Inferior parietal cortex (tissue), 1 donor: ENCODE measurements at regions not wholly inside any gene's neighbourhood (a gene's known extent, or its start where the extent isn't known, plus 50 kb on each side); places are given as distances from the start of the nearest gene placed in this dataset.
A peak's percentile ranks its signal among the peaks of the same experiment; 100 is the strongest.

Experiments used
- DNase-seq: peaks from one replicate; pipeline ENCODE4 v3.0.0-alpha.2; 2016; ENCODE audit errors: extremely low spot score

DNA sequence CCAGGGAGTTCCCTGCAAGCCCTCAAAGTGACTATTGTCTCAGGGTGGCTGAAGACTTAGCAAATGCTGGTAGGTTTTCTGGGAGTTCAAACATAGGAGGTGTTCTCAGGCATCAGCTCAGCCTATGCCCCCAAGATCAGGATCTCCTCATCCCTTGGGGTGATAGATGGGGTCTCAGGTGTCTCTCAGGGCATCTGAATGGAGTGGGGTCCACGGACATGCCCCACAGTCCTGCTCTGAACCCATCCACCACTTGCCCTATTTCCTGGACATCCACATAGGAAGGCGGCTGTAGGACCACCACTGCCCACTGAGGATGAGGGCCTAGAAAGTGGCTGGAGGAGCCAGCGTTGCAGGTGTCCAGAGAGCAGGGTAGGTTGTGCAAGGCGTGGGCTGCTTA is 287.0 kb upstream of the CXCR4 start:
- no peak for DNase-seq

DNA sequence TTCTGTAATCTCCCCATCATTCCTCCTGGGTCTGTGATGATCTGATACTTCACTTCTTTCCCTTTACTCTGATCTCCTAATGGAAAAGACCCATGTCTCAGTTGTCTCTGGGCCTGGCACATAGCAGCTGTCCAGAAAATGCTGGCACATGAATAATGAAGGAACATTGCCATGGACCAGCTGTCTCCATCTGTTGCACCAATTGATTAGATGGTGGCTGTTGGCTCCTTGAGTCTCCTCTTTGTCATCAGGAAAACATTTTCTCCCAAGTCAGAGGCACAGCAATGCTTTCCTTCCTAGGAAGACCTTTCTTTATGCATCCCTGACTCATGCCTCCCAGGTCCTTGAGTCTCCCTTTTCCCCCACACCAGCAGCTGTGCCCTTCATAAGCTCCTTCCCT is 286.2 kb upstream of the CXCR4 start:
- DNase-seq = no peak

DNA sequence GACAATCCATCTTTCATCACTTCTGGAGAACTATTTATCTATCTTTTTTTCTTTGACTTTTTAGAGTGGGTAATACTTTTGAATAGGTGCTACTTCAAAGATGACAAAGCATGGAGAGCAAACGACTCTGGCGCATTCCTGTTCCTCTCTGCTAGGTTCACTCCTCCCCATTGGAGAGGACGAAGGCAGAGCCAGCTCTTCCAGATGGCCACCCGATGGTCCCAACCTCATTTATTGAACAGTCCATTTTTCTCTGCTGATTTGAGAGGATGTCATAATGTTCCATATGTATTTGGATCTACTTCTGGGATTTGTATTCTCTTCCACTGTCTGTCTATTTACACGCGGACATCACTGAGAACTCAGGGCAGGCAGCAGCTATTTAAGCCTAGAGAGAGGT is 284.3 kb upstream of the CXCR4 start:
- no peak for DNase-seq

DNA sequence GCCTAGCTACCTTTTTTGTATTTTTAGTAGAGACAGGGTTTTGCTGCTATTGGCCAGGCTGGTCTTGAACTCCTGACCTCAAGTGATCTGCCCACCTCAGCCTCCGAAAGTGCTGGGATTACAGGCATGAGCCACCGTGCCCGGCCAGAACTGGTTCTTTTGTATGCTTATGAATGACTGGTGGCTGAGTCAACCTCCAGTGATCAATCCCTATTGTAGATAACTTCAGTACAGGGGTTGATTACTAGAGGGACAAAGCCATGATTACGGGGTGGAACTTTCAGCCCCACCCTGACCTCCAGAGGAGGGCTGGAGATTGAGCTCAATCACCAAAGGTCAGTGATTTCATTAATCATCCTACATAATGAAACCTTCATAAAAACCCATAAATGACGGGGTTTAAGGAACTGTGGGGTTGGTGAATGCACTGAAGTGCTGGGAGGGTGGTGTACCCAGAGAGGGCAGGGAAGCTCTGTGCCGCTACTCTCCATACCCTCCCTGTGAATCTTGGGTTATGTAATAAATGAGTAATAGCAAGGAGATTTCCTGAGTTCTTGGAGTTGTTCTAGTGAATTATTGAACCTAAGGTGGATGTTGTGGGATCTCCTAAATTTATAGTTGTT is 281.8 kb upstream of the CXCR4 start:
- DNase-seq = no peak

DNA sequence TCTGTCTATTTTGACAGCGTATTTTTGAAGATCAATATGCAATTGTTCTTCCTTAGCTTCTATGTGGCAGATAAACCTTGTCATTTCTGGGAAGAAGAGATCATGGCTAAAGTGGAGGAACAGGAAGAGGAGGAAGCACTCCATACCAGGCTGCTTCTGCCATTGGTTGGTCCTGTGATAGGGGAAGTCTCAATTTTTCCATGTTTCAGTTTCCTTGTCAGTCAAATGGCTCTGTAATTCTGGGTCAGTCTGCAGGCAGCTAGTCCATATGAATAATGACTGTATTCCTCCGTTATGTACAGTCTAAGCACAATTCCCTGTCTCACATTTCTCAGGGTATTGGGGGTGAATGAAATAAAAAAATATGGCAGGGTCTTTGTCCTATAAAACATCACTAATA is 277.6 kb upstream of the CXCR4 start:
- DNase-seq = no peak

DNA sequence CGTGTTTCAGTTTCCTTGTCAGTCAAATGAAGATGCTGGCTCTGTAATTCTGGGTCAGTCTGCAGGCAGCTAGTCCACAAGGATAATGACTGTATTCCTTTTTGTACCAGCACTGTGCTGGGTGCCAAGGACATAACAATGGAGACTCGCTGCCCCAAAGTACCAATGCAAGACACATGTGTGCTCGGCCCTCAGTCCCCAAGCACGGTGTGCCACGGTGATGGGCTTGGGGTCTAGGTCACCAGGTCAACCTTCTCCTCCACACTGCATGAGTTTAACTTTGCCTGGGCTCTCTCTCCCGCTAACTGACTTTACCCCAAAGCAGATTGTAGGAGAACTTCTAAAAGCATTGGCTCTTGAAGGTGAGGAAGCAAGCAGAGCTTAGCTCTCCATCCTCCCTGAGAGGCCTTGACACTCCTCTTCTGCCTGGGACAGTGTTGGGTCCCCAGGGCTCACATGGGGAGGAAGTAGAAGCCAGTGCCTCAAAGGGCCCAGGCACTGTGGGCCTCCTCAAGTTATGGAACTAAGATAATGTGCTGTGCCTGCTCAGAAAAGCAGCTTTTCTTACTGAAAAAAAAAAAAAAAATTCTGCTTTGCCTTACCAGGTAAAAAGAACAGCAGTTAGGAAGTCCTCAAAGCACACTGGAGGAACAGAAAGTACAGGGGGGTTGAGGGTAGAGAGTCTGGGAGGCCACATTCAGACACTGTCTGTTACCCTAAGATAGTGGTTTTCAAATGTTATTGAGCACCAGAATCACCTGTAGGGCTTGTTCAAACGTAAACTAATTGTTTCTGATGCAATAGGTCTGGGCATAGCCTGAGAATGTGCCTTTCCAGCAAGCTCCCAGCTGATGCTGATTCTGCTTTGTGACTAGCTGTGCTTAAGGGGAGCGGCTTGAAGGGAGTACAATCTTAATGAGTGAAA is 276.4 kb upstream of the CXCR4 start:
- DNase-seq = no peak

DNA sequence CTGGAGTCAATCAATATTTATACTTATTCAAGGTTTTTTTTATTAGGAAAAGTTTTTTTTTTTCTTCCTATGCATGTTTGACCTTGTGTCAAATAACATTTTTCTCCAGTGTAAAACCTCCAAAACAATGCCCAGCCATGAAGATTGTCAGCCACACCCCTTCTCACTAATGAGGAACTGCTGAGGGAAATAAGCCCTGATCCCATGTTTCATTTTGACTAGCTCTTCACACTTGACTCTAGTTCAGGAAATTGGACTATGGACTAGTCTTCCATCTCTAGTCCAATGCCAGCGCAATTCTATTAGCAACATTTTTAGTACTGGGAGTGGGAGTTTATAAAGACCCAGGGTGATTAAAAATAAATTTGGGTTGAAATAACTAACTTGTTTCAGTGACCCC is 275.6 kb upstream of the CXCR4 start:
- no peak for DNase-seq

DNA sequence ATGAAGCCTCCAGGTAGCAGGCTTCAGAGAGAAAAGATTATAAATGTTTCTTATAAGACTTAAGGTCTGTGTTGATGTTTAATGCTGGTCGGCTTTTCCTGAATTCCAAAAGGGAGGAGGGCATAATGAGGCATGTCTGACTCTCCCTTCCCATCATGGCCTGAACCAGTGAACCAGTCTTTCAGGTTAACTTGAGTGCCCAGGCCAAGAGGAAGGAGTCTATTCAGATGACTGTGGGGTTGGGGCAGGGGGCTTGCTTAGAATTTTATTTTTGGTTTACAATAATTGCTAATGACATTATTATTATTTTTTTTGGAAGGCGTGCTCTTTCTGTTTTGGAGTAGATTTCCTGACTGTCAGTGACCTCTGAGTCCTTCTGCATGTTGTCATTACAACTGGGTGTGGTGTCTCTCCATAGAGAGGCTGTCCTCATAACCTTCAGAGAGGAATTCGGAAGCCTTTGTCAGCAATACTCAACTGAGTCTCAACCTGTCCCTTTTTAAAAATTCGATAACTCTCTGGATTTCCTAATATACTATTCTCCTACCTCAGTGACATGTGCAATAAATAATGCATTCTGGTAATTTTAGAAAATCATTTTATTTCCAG is 275.1 kb upstream of the CXCR4 start:
- no peak for DNase-seq

DNA sequence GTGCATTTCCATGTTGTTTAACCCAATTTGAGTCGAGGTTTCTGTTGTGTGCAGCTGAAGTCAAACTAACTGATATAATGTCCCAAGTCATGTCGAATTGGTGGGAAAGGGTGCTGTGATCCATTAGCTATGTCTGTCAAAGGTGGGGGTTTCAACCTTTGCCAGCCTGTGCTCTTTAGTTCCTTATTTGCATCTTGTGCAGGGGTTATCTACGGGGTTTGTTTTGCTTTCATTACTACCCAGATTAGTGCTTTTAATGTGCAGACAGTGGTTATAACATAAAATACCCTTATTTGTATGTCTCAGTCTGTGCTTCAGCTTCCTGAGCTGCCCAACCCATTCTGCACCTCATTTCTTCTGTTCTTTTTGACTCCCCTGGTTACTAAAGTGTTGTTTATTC is 271.9 kb upstream of the CXCR4 start:
- DNase-seq = no peak

DNA sequence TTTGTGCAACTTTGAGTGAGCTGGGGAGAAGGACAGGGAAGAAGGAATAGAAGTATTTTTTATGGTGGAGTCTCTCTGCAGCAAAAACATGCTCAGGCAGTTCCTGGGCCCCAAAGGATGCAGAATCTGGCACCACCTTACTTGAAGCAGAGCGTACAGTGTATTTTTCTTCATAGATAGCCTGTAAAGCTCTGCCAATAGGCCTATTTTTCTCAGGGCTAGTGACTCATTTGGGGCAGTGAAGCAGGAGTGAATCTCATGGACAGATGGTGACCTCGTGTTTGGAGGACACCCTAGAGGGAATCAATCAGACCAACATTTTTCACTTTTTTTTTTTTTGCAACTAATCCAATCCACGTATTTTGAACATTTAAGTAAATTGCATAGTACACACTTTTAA is 268.1 kb upstream of the CXCR4 start:
- no peak for DNase-seq

DNA sequence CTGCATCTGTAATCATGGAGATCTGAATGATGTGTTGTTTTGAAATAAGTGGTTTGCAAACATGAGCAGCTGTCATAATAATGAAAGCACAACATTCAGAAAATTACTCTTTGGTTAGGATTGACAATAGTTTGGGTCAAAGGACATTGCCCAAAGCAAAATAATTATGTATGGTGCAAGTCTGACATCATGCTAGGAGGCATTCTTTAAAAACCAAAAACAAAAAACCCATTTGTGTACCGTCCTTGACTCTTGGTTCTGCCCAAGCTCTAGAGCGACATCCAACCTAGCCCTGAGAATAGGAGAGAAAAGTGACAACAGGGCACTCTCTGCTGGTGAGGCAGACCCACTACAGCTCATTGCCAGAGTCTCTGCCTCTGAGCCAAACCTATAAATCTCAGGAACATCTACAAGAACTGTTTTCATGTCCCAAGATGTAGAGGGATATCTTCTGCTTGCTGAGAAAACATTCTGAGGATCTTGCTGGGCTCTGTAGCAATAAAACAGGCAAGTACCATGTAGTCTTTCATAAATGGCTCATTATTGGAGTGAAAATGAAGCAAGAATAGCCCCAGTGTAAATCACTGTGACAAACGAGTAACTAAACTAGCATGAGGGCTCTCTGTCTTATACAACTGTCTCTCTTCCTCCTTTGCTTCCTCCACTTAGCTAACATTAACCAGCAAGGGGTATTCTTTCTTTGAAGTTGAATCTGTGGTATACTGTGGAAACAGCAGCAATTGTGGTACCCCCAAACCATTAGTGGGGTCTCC is 266.8 kb upstream of the CXCR4 start:
- peak; percentile 61 for DNase-seq

DNA sequence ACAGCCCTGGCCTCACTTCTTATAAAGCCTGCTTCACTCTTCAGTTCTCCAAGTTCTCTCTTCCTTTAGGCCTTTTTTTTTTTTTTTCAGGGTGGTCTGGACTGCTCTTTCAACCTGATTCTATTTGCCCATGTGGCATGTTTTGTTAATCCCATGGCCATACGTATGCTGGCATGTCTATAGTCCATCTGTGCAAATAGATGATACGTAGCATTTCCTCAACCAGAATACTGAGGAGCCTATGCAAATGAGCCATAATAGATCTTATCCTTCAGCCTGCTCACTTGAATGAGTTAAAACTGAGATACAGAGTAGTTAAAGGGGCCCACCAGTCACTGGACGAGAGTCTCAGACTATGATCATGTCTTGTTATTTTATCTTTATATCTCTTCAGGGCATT is 265.2 kb upstream of the CXCR4 start:
- no peak for DNase-seq

DNA sequence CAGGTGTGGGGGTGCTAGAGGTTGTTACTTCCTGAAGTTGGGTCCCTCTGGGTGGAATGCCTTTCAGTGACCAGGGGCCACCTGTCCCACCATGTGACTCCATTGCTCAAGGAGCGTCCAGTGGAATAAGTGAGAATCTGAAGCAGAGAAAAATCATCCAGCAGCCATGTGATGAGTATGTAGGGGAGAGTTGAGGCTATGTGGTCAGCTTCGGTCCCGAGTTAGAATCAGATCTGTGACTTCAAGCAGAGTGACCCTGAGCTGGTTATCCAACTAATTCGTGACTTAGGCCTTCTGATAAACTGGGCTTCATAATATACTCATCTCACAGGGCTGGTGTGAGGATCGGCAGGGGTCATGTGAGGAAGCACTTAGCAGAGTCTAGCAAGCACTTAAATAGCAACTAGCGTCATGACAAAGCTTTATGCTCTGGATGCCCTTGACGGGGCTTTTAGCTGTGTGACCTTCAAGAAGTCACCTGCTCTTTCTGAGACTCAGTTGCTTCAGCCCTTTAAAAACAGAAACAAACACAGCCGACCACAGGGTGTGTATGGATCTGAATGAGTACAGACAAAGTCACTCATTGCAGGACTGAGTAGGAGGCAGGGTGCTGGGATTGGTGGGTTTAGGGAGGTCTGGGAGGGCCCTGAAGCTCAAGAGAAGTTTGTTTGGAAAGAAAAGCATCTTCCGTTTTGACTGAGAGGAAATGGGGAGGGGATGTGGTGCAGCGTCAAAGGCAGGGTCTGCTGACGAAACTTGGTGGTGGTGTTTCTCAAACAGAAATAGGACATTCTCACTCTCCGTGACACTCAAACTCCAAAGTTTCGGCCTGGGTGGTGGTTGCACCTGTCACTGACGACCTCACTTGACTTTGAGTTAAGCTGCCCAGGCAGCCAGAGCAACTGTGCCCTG is 264.0 kb upstream of the CXCR4 start:
- DNase-seq = no peak

DNA sequence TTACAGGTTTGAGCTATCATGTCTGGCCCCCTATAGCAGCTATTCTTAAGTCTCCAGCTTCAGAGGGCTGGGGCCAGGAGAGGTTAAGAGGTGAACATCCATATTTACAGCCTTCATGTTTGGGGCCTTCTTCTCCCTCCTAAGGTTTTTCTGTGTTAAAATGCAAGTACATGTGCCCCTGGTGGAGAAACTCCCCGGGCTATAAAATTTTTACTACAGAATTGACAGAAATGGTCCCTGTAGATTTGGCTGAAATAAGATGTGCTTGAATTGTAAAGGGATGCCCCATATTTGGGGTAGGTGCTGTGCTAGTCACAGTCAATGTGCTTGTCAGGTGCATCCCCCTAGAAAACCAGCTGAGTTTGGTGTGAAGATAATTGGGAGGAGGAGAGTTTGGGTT is 263.3 kb upstream of the CXCR4 start:
- no peak for DNase-seq

DNA sequence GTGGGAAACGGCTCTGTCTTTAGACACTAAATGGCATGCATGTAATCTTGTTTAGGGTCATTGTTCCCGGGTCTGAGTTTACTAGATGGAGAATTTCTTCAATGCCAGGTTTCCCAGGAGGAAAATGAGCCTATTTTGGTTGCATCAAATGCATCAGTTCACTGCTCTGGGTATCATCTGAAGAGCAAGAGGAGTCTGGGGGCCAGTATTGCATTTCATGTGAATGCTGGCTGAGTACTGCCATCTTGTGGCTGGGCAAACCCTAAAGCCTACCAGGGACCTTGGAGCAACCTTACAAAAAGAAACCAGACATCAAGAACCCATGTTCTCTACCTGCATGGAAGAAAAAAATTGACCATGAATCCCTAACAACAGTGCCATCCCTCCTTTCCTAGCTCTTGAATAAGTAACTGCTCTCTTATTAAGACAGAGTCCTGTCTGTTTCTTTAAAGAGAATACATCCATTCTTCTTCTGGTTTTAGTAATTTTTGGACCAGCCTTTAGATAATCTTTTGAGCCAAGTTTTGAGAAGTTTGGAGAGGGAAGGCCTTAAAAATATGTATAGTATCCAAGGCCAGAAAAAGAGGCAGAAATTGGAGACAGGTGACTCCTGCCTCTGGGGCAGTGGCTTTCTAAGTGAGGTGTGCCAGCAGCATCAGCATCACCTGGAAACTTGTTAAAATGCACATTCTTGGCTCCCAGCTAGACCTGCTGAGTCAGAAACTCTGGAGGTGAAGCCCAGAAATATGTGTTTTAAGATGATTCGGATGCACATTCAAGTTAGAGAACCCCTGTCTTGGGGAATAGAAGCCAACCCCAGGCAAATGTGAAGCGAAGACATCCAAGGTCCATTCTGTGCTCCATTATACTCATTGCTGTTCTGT is 261.0 kb upstream of the CXCR4 start:
- DNase-seq = peak; percentile 78

DNA sequence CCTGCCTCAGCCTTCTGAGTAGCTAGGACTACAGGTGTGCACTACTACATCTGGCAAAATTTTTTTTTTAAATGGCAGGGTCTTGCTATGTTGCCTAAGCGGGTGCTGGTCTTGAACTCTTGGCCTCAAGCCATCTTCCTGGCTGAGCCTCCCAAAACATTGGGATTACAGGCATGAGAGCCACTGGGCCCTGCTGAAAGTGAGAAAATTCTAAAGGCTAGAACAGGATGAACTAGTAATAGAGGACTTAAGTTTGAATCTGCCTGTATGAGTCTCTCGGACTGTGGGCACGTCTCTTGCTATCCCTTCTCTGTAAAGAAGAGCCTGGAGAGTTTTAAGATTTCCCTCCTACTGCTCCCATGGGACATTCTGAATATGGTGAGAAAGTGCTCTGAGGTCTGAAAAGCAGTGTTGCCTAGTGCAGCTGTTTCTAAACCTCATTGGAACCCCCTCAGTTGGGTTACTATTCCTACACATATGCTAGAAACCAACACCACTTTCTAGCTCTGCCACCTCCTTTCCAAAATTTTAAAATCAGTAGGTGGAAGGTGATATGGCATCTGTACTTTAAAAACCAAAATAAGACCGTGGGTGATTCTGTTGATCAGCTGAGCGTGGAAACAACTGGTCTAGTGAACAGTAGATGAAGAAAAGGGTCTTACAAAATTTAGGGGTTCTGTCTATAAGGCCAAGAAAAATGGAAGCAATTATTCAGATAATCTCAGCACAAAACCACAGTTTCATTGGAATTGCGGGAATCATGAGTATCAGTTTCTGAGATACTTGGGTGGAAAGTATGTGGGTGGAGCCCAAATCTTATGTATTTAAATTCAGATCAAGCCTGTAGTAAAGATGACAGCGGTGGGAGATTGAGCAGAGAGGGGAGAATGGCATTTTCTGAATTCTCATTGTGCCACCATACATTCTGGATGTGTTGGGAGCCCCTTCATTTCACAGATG is 259.8 kb upstream of the CXCR4 start:
- no peak for DNase-seq

DNA sequence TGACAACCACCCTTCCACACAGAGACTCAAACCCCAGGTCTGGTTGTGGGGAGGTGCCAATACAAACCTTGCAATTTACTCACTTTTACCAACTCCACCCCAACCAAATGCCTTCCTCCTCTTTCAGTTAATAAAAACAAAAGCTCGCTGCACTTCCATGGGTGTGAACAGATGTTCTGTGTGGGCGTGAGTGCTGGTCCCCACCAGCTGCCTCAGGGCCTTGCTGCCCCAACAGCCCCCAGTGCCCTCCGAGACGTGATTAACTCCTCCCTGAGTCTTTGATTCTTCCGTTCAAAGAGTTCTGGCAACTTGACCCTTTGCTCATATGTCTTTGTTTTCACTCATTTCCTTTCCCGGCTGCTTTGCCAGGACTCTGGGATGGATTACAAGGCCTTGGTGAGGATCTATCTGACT is 258.9 kb upstream of the CXCR4 start:
- no peak for DNase-seq

DNA sequence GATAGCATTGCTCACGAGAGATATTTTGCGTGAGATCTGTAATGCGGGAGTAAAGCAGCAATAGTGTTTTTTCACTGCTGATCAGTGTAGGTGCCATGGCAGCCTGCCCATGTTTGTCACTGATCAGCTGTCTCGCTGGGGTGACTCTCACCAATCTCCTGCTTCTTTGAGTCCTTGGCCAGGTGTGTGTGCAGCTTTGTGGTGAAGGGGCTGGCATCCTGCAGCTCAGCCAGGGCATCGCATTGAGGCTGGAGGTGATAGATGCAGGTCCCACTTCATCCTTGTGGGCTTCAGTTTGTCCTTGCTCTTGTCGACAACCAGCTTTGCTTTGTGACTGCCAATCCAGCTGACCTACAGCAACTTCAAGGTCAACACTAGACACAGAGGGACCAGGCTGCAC is 258.3 kb upstream of the CXCR4 start:
- DNase-seq = no peak
